Keratinocyte (primary cell): ENCODE measurements at regions not wholly inside any gene's neighbourhood (a gene's known extent, or its start where the extent isn't known, plus 50 kb on each side); places are given as distances from the start of the nearest gene placed in this dataset.
A peak's percentile ranks its signal among the peaks of the same experiment; 100 is the strongest.

Source experiments
- DNase-seq: peaks from one replicate; pipeline ENCODE4 v3.0.0-alpha.2; 2011; ENCODE audit warnings: low read depth, missing footprints, low spot score
- FAIRE-seq: peaks from 2 replicates; lab custom pipeline; 2011; peaks lifted over from hg19 to GRCh38; lab: Jason Lieb, UNC
- H2AFZ ChIP-seq: 2 replicates; pipeline ENCODE4 v1.6.0; 2012; ENCODE audit warnings: low read length, control low read depth, inconsistent platforms; ENCODE audit not compliant: control insufficient read depth
- H3K27ac ChIP-seq: 2 replicates; pipeline ENCODE4 v1.5.1; 2011; ENCODE audit warnings: low read length; ENCODE audit not compliant: control insufficient read depth, insufficient read depth
- H3K27me3 ChIP-seq: 3 replicates; pipeline ENCODE4 v1.6.0; 2011; ENCODE audit warnings: low read length; ENCODE audit not compliant: control insufficient read depth, insufficient read depth; ENCODE audit errors: extremely low read depth
- H3K36me3 ChIP-seq, 2 experiments: 2 replicates in 1 of 2; 3 replicates in 1 of 2; pipeline ENCODE4 v1.5.1; 2011; ENCODE audit warnings: low read length in 2 of 2, mild to moderate bottlenecking in 1 of 2; ENCODE audit not compliant: control insufficient read depth in 2 of 2, insufficient read depth in 2 of 2; ENCODE audit errors: extremely low read depth in 1 of 2
- H3K4me1 ChIP-seq: 3 replicates; pipeline ENCODE4 v1.5.1; 2011; ENCODE audit warnings: low read length; ENCODE audit not compliant: control insufficient read depth, insufficient read depth; ENCODE audit errors: extremely low read depth
- H3K4me2 ChIP-seq: 3 replicates; pipeline ENCODE4 v1.6.0; 2011; ENCODE audit warnings: low read depth, low read length; ENCODE audit not compliant: control insufficient read depth, insufficient read depth; ENCODE audit errors: extremely low read depth
- H3K4me3 ChIP-seq, 3 experiments: fragments of 200-600 bp in 1 of 3; sonication (generic) in 1 of 3; 2 replicates in 2 of 3; 3 replicates in 1 of 3; pipeline ENCODE4 v1.5.1; 2011 to 2016; ENCODE audit warnings: low read length in 3 of 3, mild to moderate bottlenecking in 3 of 3, control low read depth in 2 of 3, inconsistent platforms in 1 of 3, low read depth in 1 of 3, mixed read lengths in 1 of 3, mixed run types in 1 of 3, moderate library complexity in 1 of 3; ENCODE audit not compliant: control insufficient read depth in 2 of 3, insufficient read depth in 2 of 3; ENCODE audit errors: extremely low read depth in 1 of 3
- H3K79me2 ChIP-seq: 2 replicates; pipeline ENCODE4 v1.6.0; 2012; ENCODE audit warnings: low read length; ENCODE audit not compliant: control insufficient read depth, insufficient read depth
- H3K9ac ChIP-seq: 3 replicates; pipeline ENCODE4 v1.6.0; 2011; ENCODE audit warnings: low read length; ENCODE audit not compliant: control insufficient read depth, insufficient read depth; ENCODE audit errors: extremely low read depth
- H3K9me1 ChIP-seq: 3 replicates; pipeline ENCODE4 v1.6.0; 2011; ENCODE audit warnings: low read length; ENCODE audit not compliant: control insufficient read depth, insufficient read depth; ENCODE audit errors: extremely low read depth
- H3K9me3 ChIP-seq: 2 replicates; pipeline ENCODE4 v1.5.1; 2012; ENCODE audit warnings: low read depth, low read length; ENCODE audit not compliant: control insufficient read depth
- H4K20me1 ChIP-seq: 3 replicates; pipeline ENCODE4 v1.6.0; 2011; ENCODE audit warnings: low read length; ENCODE audit not compliant: control insufficient read depth, insufficient read depth; ENCODE audit errors: extremely low read depth
- CTCF ChIP-seq, 3 experiments: IDR thresholded peaks in 1 of 3; conservative IDR thresholded peaks in 1 of 3; optimal IDR thresholded peaks in 1 of 3; 2 replicates in 2 of 3; 3 replicates in 1 of 3; pipeline versions ENCODE3 to v1.5.1; 2011; ENCODE audit warnings: low read length in 3 of 3, mild to moderate bottlenecking in 3 of 3, moderate library complexity in 2 of 3, control low read depth in 1 of 3, inconsistent platforms in 1 of 3; ENCODE audit not compliant: insufficient read depth in 2 of 3; ENCODE audit errors: extremely low read depth in 1 of 3
- EZH2 ChIP-seq: IDR thresholded peaks from one replicate; pipeline ENCODE4 v1.6.1; 2012; ENCODE audit warnings: inconsistent platforms, mild to moderate bottlenecking, low read length, moderate library complexity
- dilution Hi-C: fragments of 300-500 bp; cut with MboI; formaldehyde crosslinking; loops from one replicate; pipeline ENCODE4 v1.7.0; 2020; ENCODE audit warnings: low sequenced_read_pairs; ENCODE audit not compliant: extremely low pct_ligation_motif_present

GRCh38 chr6:66926060-66926459, 1219.0 kb upstream of the EYS start:
- Histone ChIP-seq H3K9ac (no peak overlapping the region), H2AFZ (no peak overlapping the region), H3K27ac (no peak overlapping the region), H3K27me3 (no peaks in the 10 kb centered on the region), H3K4me2 (no peak overlapping the region), H3K4me3 (no peak overlapping the region), H3K4me1 (peaks cover 12% of the 10 kb centered on the region), H3K9me1 (no peaks in the 10 kb centered on the region), H3K36me3 (no peaks in the 10 kb centered on the region), H3K9me3 (peaks cover 2% of the 10 kb centered on the region), H4K20me1 (no peaks in the 10 kb centered on the region), H3K79me2 (no peaks in the 10 kb centered on the region)
- FAIRE-seq = no peak
- TF ChIP-seq EZH2 = no peak
- TF ChIP-seq CTCF (optimal IDR thresholded peaks at IDR 0.05 in 1 of 3, IDR thresholded peaks at IDR 0.05 in 1 of 3, conservative IDR thresholded peaks at IDR 0.05 in 1 of 3; ENCODE audit: extremely low read depth in 1 of 3, insufficient read depth in 2 of 3, low read length in 3 of 3) = peak in 2 of 3 experiments; percentile 7 to 17
- dilution Hi-C loops = no loop called here
- DNase-seq = no peak

DNA sequence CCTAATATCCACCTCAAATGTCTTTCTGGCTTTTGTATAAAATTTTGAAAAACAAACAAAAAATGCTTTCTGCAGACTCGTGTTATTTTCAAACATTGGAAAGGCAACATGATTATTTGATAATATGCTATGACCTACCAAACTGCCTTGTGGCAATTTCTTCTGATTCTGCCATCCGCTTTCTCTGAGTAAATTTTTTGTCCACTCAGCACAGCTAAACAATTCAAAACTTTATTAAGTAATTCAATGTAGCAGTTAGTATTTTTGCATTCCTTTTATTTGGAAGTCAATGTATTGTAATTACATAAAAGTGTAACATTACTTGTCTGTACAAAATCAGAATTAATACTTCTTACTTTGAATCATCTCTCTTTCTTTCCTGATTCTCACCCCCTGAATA, 1206.6 kb upstream of the EYS start:
- H3K36me3 ChIP-seq = no peaks in the 10 kb centered on the region
- H3K9me1 ChIP-seq = no peaks in the 10 kb centered on the region
- H3K9ac ChIP-seq = no peak overlapping the region
- H3K9me3 ChIP-seq = no peaks in the 10 kb centered on the region
- no peak overlapping the region for H3K4me2 ChIP-seq
- no peak for TF ChIP-seq EZH2
- no peaks in the 10 kb centered on the region for H3K4me1 ChIP-seq
- H2AFZ ChIP-seq = no peak overlapping the region
- no peak overlapping the region for H3K4me3 ChIP-seq
- H4K20me1 ChIP-seq = no peaks in the 10 kb centered on the region
- no peak for FAIRE-seq
- no peak overlapping the region for H3K27ac ChIP-seq
- dilution Hi-C loops = no loop called here
- no peak for DNase-seq
- H3K27me3 ChIP-seq = no peaks in the 10 kb centered on the region
- H3K79me2 ChIP-seq = no peaks in the 10 kb centered on the region

DNA sequence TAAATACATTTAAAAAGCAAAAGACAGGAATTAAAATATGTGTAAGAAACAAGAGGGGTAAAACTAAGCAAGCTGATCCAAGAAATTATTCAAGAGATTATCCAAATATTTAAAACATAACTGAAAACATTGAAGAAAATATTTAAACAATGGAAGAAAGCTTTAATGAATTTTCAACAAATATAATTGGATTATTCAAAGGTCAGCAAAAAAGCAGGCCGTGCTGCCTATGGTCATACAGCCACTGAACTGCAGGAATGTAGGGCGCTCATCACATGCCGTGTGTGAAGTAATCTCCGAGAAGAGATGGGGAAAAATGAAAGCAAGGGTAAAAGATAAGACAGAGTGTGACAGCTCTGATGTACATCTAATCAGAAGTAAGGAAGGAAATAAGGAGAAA, 1195.4 kb upstream of the EYS start:
- Histone ChIP-seq H3K79me2 (no peaks in the 10 kb centered on the region), H4K20me1 (no peaks in the 10 kb centered on the region), H3K27me3 (no peaks in the 10 kb centered on the region), H3K36me3 (no peaks in the 10 kb centered on the region), H3K9ac (no peak overlapping the region), H3K4me2 (no peak overlapping the region), H3K4me3 (no peak overlapping the region), H3K9me1 (no peaks in the 10 kb centered on the region), H3K9me3 (no peaks in the 10 kb centered on the region), H3K27ac (no peak overlapping the region), H2AFZ (no peak overlapping the region), H3K4me1 (peaks cover 3% of the 10 kb centered on the region)
- dilution Hi-C loops = no loop called here
- DNase-seq (no peak), FAIRE-seq (no peak)
- TF ChIP-seq EZH2 (no peak), CTCF (optimal IDR thresholded peaks at IDR 0.05 in 1 of 3, IDR thresholded peaks at IDR 0.05 in 1 of 3, conservative IDR thresholded peaks at IDR 0.05 in 1 of 3; ENCODE audit: extremely low read depth in 1 of 3, insufficient read depth in 2 of 3, low read length in 3 of 3) (no peak)
